C4-2B (cell line): ENCODE measurements at regions not wholly inside any gene's neighbourhood (a gene's known extent, or its start where the extent isn't known, plus 50 kb on each side); places are given as distances from the start of the nearest gene placed in this dataset.

ENCODE experiments used
- ZFX ChIP-seq: fragments of 450-650 bp; IDR thresholded peaks from 2 replicates; pipeline ENCODE4 v1.6.1; 2017
- TF ChIP-seq, protein P1 (sequence below): fragments of 450-650 bp; conservative IDR thresholded peaks from 2 replicates; pipeline ENCODE4 v1.5.1; 2017; ENCODE audit warnings: mild to moderate bottlenecking

DNA sequence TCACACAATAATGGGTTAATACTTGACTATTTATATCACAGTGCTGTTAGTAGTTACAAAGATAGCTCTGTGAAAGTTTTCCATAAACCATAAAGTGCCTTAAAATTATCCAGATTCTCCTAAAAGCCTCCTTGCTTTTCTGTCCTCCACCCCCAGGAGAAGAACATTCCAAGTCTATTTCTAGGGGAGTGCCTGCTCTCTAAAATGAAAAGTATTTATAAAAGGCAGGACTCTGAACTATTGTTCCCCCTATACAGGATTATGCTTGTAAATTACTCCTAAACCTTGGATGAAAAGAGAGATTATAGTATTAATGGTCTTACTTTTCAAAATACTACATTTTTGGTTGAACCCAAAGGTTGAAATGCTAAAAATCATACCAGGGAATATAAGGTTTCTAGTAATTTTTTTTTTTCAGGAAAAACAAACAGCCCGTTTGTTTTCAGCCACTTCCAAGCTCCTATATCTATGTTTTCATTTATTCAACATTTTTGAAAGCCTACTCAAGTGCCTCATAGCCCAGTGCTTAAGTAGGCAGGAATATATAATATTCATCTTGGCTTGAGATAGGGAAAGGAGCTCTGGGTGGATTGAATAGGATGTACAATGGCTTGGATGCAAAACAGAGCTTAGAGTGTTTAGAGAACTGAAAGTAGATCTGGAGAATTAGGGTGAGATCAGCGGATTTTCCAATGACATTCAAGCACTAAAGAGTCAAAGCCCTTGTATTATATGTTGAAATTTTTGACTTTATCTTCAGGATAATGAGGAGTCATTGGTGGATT is 320.7 kb downstream of the GPR37 start:
- TF ChIP-seq, protein P1, sequence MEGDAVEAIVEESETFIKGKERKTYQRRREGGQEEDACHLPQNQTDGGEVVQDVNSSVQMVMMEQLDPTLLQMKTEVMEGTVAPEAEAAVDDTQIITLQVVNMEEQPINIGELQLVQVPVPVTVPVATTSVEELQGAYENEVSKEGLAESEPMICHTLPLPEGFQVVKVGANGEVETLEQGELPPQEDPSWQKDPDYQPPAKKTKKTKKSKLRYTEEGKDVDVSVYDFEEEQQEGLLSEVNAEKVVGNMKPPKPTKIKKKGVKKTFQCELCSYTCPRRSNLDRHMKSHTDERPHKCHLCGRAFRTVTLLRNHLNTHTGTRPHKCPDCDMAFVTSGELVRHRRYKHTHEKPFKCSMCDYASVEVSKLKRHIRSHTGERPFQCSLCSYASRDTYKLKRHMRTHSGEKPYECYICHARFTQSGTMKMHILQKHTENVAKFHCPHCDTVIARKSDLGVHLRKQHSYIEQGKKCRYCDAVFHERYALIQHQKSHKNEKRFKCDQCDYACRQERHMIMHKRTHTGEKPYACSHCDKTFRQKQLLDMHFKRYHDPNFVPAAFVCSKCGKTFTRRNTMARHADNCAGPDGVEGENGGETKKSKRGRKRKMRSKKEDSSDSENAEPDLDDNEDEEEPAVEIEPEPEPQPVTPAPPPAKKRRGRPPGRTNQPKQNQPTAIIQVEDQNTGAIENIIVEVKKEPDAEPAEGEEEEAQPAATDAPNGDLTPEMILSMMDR: no peak
- no peak for TF ChIP-seq ZFX
